SK-N-SH (cell line): ENCODE measurements at regions not wholly inside any gene's neighbourhood (a gene's known extent, or its start where the extent isn't known, plus 50 kb on each side); places are given as distances from the start of the nearest gene placed in this dataset.

Experiments used
- CHD2 ChIP-seq: fragments of 150-350 bp; IDR thresholded peaks from 2 replicates; pipeline ENCODE4 v1.6.1; 2018; ENCODE audit warnings: low read length; ENCODE audit not compliant: partially characterized antibody
- PBX3 ChIP-seq: IDR thresholded peaks from 2 replicates; pipeline ENCODE4; 2012
- RXRA ChIP-seq: IDR thresholded peaks from 2 replicates; pipeline ENCODE4 v1.4.0; 2012; ENCODE audit warnings: low read depth, mild to moderate bottlenecking, borderline replicate concordance
- TCF12 ChIP-seq: IDR thresholded peaks from 2 replicates; pipeline ENCODE4 v1.4.0; 2012
- USF1 ChIP-seq: IDR thresholded peaks from 2 replicates; pipeline ENCODE4 v1.4.0; 2012; ENCODE audit warnings: low read depth, borderline replicate concordance
- YY1 ChIP-seq: IDR thresholded peaks from 2 replicates; pipeline ENCODE4 v1.4.0; 2012; ENCODE audit warnings: low read depth, mild to moderate bottlenecking
- TF ChIP-seq, protein P1 (sequence below): fragments of 200-600 bp; sonication (generic); IDR thresholded peaks from 2 replicates; pipeline ENCODE4 v1.6.1; 2017; ENCODE audit warnings: antibody characterized with exemption, mild to moderate bottlenecking, moderate library complexity

GRCh38 chr18:61225336-61225735 lies 107.9 kb upstream of the CDH20 start:
- TF ChIP-seq TCF12, result no peak
- TF ChIP-seq, protein P1, sequence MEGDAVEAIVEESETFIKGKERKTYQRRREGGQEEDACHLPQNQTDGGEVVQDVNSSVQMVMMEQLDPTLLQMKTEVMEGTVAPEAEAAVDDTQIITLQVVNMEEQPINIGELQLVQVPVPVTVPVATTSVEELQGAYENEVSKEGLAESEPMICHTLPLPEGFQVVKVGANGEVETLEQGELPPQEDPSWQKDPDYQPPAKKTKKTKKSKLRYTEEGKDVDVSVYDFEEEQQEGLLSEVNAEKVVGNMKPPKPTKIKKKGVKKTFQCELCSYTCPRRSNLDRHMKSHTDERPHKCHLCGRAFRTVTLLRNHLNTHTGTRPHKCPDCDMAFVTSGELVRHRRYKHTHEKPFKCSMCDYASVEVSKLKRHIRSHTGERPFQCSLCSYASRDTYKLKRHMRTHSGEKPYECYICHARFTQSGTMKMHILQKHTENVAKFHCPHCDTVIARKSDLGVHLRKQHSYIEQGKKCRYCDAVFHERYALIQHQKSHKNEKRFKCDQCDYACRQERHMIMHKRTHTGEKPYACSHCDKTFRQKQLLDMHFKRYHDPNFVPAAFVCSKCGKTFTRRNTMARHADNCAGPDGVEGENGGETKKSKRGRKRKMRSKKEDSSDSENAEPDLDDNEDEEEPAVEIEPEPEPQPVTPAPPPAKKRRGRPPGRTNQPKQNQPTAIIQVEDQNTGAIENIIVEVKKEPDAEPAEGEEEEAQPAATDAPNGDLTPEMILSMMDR, result no peak
- TF ChIP-seq USF1, result no peak
- no peak for TF ChIP-seq YY1
- no peak for TF ChIP-seq CHD2
- TF ChIP-seq RXRA, result no peak
- no peak for TF ChIP-seq PBX3
